LoVo (cell line): ENCODE measurements at regions not wholly inside any gene's neighbourhood (a gene's known extent, or its start where the extent isn't known, plus 50 kb on each side); places are given as distances from the start of the nearest gene placed in this dataset.

Source experiments
- DNase-seq: peaks from one replicate; pipeline ENCODE4 v3.0.0-alpha.2; 2016; ENCODE audit warnings: low spot score

- no peak for DNase-seq
Observed at GRCh38 chr17:79501910-79502309, 108.9 kb downstream of the RBFOX3 start.

- no peak for DNase-seq
Observed at GRCh38 chr17:79500745-79501618, 109.9 kb downstream of the RBFOX3 start.

- no peak for DNase-seq
Observed at GRCh38 chr17:79498854-79499253, 112.0 kb downstream of the RBFOX3 start.

GRCh38 chr17:79497777-79498348 is 113.0 kb downstream of the RBFOX3 start:
- no peak for DNase-seq

GRCh38 chr17:79496422-79497005 is 114.3 kb downstream of the RBFOX3 start:
- DNase-seq, result no peak

- DNase-seq, result no peak
Observed at GRCh38 chr17:79495665-79496064, 115.2 kb downstream of the RBFOX3 start.

- no peak for DNase-seq
Observed at GRCh38 chr17:79491006-79491405, 119.8 kb downstream of the RBFOX3 start.

GRCh38 chr17:79490530-79490929 is 120.3 kb downstream of the RBFOX3 start:
- no peak for DNase-seq

GRCh38 chr17:79487149-79487548 is 123.7 kb downstream of the RBFOX3 start:
- DNase-seq, result no peak

- DNase-seq, result no peak
Observed at GRCh38 chr17:79485991-79486390, 124.9 kb downstream of the RBFOX3 start.

GRCh38 chr17:79485419-79485985 is 125.3 kb downstream of the RBFOX3 start:
- no peak for DNase-seq

GRCh38 chr17:79484600-79485418 is 126.0 kb downstream of the RBFOX3 start:
- DNase-seq, result no peak

- DNase-seq, result no peak
Observed at GRCh38 chr17:79483842-79484241, 127.0 kb downstream of the RBFOX3 start.

- DNase-seq, result no peak
Observed at GRCh38 chr17:79482727-79483521, 127.9 kb downstream of the RBFOX3 start.

GRCh38 chr17:79479876-79480275 is 131.0 kb downstream of the RBFOX3 start:
- no peak for DNase-seq

GRCh38 chr17:79478841-79479240 is 132.0 kb downstream of the RBFOX3 start:
- DNase-seq, result no peak

GRCh38 chr17:79478051-79478461 is 132.8 kb downstream of the RBFOX3 start:
- DNase-seq, result no peak

GRCh38 chr17:79476074-79476652 is 134.7 kb downstream of the RBFOX3 start:
- no peak for DNase-seq

GRCh38 chr17:79473876-79474440 is 136.9 kb downstream of the RBFOX3 start:
- no peak for DNase-seq

- peak; percentile 3 for DNase-seq
Observed at GRCh38 chr17:79473111-79473875, 137.6 kb downstream of the RBFOX3 start.
